ENCODE measurements at regions not wholly inside any gene's neighbourhood (a gene's known extent, or its start where the extent isn't known, plus 50 kb on each side); places are given as distances from the start of the nearest gene placed in this dataset.

- 85 to 95% (median 91%) methylated on average over 1 of the region's 1 CpG for WGBS, 5 donors
- Histone ChIP-seq H3K9me3 (no peaks in the 10 kb centered on the region), H3K4me1 (no peaks in the 10 kb centered on the region), H3K27me3 (replicated peaks in 1 of 7) (no peaks in the 10 kb centered on the region), H3K27ac (no peak overlapping the region), H3K4me3 (no peak overlapping the region), H3K36me3 (no peaks in the 10 kb centered on the region)
- no peak for DNase-seq
- TF ChIP-seq, protein P1, sequence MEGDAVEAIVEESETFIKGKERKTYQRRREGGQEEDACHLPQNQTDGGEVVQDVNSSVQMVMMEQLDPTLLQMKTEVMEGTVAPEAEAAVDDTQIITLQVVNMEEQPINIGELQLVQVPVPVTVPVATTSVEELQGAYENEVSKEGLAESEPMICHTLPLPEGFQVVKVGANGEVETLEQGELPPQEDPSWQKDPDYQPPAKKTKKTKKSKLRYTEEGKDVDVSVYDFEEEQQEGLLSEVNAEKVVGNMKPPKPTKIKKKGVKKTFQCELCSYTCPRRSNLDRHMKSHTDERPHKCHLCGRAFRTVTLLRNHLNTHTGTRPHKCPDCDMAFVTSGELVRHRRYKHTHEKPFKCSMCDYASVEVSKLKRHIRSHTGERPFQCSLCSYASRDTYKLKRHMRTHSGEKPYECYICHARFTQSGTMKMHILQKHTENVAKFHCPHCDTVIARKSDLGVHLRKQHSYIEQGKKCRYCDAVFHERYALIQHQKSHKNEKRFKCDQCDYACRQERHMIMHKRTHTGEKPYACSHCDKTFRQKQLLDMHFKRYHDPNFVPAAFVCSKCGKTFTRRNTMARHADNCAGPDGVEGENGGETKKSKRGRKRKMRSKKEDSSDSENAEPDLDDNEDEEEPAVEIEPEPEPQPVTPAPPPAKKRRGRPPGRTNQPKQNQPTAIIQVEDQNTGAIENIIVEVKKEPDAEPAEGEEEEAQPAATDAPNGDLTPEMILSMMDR (IDR thresholded peaks at IDR 0.05 in 8 of 11, conservative IDR thresholded peaks at IDR 0.05 in 3 of 11), result no peak
- no peak for TF ChIP-seq POLR2AphosphoS5 (IDR thresholded peaks at IDR 0.05)
- no peak for TF ChIP-seq POLR2A (IDR thresholded peaks at IDR 0.05)
- intact Hi-C loops (cut with DNase I; ENCODE audit: low total_unique reads), result no loop called here
Measured at GRCh38 chr4:181388061-181388460, 855.1 kb upstream of the TENM3 start.

DNA sequence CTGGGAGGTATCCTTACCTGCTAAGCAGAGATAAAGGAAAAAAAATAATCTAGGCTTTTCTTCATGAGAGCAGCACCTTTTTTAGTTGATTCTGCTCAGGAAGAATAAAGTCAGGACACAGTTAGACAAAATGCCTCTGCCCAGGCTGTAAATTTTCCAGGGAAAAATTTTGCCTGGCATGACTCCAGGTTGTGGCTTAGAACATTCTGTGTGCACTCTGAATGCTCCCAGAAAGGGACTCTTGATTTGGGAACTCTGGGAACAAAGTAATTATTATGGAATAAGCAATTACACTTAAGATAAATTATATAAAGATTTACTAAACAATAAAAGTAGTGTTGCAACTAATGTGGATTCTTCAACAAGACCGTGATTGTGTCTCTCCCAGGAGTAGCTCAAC, 826.2 kb upstream of the TENM3 start:
- intact Hi-C loops (cut with DNase I; ENCODE audit: low total_unique reads), result no loop called here
- Histone ChIP-seq H3K4me3 (no peak overlapping the region), H3K36me3 (no peaks in the 10 kb centered on the region), H3K27me3 (replicated peaks in 1 of 7) (no peaks in the 10 kb centered on the region), H3K4me1 (no peaks in the 10 kb centered on the region), H3K9me3 (peaks cover 0 to 8% (median 0%) of the 10 kb centered on the region in 8 donors), H3K27ac (no peak overlapping the region)
- TF ChIP-seq POLR2AphosphoS5 (IDR thresholded peaks at IDR 0.05), result no peak
- 84 to 92% (median 89%) methylated on average over 1 of the region's 1 CpG for WGBS, 5 donors
- DNase-seq, result no peak

GRCh38 chr4:181418496-181418895, 824.7 kb upstream of the TENM3 start:
- Histone ChIP-seq H3K36me3 (no peaks in the 10 kb centered on the region), H3K9me3 (peaks cover 0 to 8% (median 0%) of the 10 kb centered on the region in 8 donors), H3K27me3 (replicated peaks in 1 of 7) (no peaks in the 10 kb centered on the region), H3K4me1 (no peaks in the 10 kb centered on the region), H3K27ac (no peak overlapping the region), H3K4me3 (no peak overlapping the region)
- 82 to 89% (median 86%) methylated on average over 8 of the region's 8 CpGs for WGBS, 5 donors
- no peak for TF ChIP-seq POLR2A (IDR thresholded peaks at IDR 0.05)
- TF ChIP-seq POLR2AphosphoS5 (IDR thresholded peaks at IDR 0.05), result no peak
- TF ChIP-seq, protein P1 (IDR thresholded peaks at IDR 0.05 in 8 of 11, conservative IDR thresholded peaks at IDR 0.05 in 3 of 11), result no peak
- intact Hi-C loops (cut with DNase I; ENCODE audit: low total_unique reads), result no loop called here
- no peak for DNase-seq

DNA sequence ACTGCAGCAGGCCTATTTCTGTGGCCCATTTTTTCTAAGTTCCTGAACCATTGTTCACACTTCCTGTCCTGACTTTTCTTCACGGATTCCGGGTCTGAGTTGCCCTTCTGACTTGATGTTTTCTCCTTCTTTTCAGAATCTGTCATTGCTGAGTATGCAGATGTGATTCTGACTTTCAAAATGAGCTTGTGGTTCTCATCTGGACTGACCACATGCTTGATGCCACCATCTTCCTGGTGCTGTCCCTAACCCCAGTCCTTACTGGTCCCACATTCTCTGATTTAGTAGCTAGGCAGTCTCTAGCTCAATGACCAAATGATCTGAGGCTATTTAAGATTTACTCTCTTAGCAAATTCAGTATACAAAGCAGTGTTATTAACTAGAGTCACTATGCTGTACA, 822.3 kb upstream of the TENM3 start:
- intact Hi-C loops (cut with DNase I; ENCODE audit: low total_unique reads), result no loop called here
- no peaks in the 10 kb centered on the region for H3K27me3 ChIP-seq (replicated peaks in 1 of 7)
- WGBS, 5 donors, result 38 to 65% (median 46%) methylated on average over 2 of the region's 2 CpGs
- no peaks in the 10 kb centered on the region for H3K36me3 ChIP-seq
- H3K4me1 ChIP-seq, result no peaks in the 10 kb centered on the region
- DNase-seq, result no peak
- TF ChIP-seq POLR2AphosphoS5 (IDR thresholded peaks at IDR 0.05), result no peak
- TF ChIP-seq, protein P1 (IDR thresholded peaks at IDR 0.05 in 8 of 11, conservative IDR thresholded peaks at IDR 0.05 in 3 of 11), result no peak
- TF ChIP-seq POLR2A (IDR thresholded peaks at IDR 0.05), result no peak
- no peak overlapping the region for H3K27ac ChIP-seq
- H3K4me3 ChIP-seq, result no peak overlapping the region
- H3K9me3 ChIP-seq, result no peaks in the 10 kb centered on the region
